ENCODE measurements at regions not wholly inside any gene's neighbourhood (a gene's known extent, or its start where the extent isn't known, plus 50 kb on each side); places are given as distances from the start of the nearest gene placed in this dataset.
"Not testable (repeated sequence)": the region's sequence is repeated elsewhere in the genome, so short reads cannot be mapped to it uniquely, and the experiment has no call there.

- DNase-seq (ENCODE audit: low read depth in 2 of 2), result not testable (repeated sequence)
These were observed 64.5 kb upstream of the HTR1E start for GRCh38 chr6:86872810-86873209.

- DNase-seq (ENCODE audit: low read depth in 2 of 2), result no peak
These were observed 65.6 kb upstream of the HTR1E start for GRCh38 chr6:86871681-86872080.

- DNase-seq (ENCODE audit: low read depth in 2 of 2), result no peak
These were observed 67.8 kb upstream of the HTR1E start for GRCh38 chr6:86869500-86869899.

GRCh38 chr6:86859513-86859912 is 77.8 kb upstream of the HTR1E start:
- no peak for DNase-seq (ENCODE audit: low read depth in 2 of 2)

- no peak for DNase-seq (ENCODE audit: low read depth in 2 of 2)
These were observed 78.4 kb upstream of the HTR1E start for GRCh38 chr6:86858970-86859369.

GRCh38 chr6:86857783-86858182 is 79.5 kb upstream of the HTR1E start:
- DNase-seq (ENCODE audit: low read depth in 2 of 2), result no peak

GRCh38 chr6:86856937-86857563 is 80.3 kb upstream of the HTR1E start:
- peak in 1 of 2 donors; percentile 0 for DNase-seq (ENCODE audit: low read depth in 2 of 2)

GRCh38 chr6:86856379-86856778 is 80.9 kb upstream of the HTR1E start:
- no peak for DNase-seq (ENCODE audit: low read depth in 2 of 2)

- DNase-seq (ENCODE audit: low read depth in 2 of 2), result no peak
These were observed 88.3 kb upstream of the HTR1E start for GRCh38 chr6:86848986-86849385.

GRCh38 chr6:86832686-86833085 is 104.6 kb upstream of the HTR1E start:
- no peak for DNase-seq (ENCODE audit: low read depth in 2 of 2)

GRCh38 chr6:86825436-86825835 is 111.9 kb upstream of the HTR1E start:
- DNase-seq (ENCODE audit: low read depth in 2 of 2), result no peak

- no peak for DNase-seq (ENCODE audit: low read depth in 2 of 2)
These were observed 114.6 kb upstream of the HTR1E start for GRCh38 chr6:86822747-86823146.

GRCh38 chr6:86820750-86821149 is 116.6 kb upstream of the HTR1E start:
- DNase-seq (ENCODE audit: low read depth in 2 of 2), result no peak

GRCh38 chr6:86793649-86794048 is 143.7 kb upstream of the HTR1E start:
- no peak for DNase-seq (ENCODE audit: low read depth in 2 of 2)

GRCh38 chr6:86791476-86791875 is 145.9 kb upstream of the HTR1E start:
- no peak for DNase-seq (ENCODE audit: low read depth in 2 of 2)

- DNase-seq (ENCODE audit: low read depth in 2 of 2), result no peak
These were observed 147.4 kb upstream of the HTR1E start for GRCh38 chr6:86789779-86790411.

- DNase-seq (ENCODE audit: low read depth in 2 of 2), result no peak
These were observed 155.0 kb upstream of the HTR1E start for GRCh38 chr6:86782328-86782727.

- DNase-seq (ENCODE audit: low read depth in 2 of 2), result no peak
These were observed 156.4 kb upstream of the HTR1E start for GRCh38 chr6:86780923-86781322.

GRCh38 chr6:86775893-86776292 is 161.4 kb upstream of the HTR1E start:
- no peak for DNase-seq (ENCODE audit: low read depth in 2 of 2)

GRCh38 chr6:86765211-86765610 is 172.1 kb upstream of the HTR1E start:
- DNase-seq (ENCODE audit: low read depth in 2 of 2), result no peak

- not testable (repeated sequence) for DNase-seq (ENCODE audit: low read depth in 2 of 2)
These were observed 177.4 kb upstream of the HTR1E start for GRCh38 chr6:86759953-86760352.

GRCh38 chr6:86756640-86757229 is 180.6 kb upstream of the HTR1E start:
- no peak for DNase-seq (ENCODE audit: low read depth in 2 of 2)

- no peak for DNase-seq (ENCODE audit: low read depth in 2 of 2)
These were observed 193.3 kb upstream of the HTR1E start for GRCh38 chr6:86744048-86744447.
